GM19395 (cell line): ENCODE measurements at regions not wholly inside any gene's neighbourhood (a gene's known extent, or its start where the extent isn't known, plus 50 kb on each side); places are given as distances from the start of the nearest gene placed in this dataset.

Source experiments
- ATAC-seq: cut with Tn5 transposase; IDR thresholded peaks from one replicate; pipeline ENCODE4 v1.9.1; 2021; ENCODE audit warnings: mild to moderate bottlenecking, moderate library complexity; ENCODE audit not compliant: unreplicated experiment

GRCh38 chr6:155974811-155975323 lies 519.2 kb upstream of the NOX3 start:
- no peak for ATAC-seq

DNA sequence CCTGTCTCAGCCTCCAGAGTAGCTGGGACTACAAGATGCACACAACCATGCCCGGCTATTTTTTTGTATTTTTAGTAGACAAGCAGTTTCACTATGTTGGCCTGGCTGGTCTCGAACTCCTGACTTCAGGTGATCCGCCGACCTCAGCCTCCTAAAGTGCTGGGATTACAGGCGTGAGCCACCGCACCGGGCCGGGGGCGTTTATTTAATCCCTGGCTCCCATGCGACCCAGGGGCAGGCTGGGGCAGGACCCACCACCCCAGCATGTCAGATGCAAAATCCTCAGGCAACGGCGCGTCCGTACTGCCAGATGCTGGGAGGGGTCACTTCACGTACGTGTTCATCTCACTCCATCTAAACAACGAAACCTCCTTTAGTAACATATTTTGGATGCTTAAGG lies 518.7 kb upstream of the NOX3 start:
- ATAC-seq = no peak

GRCh38 chr6:155970876-155971708 lies 515.5 kb upstream of the NOX3 start:
- no peak for ATAC-seq

DNA sequence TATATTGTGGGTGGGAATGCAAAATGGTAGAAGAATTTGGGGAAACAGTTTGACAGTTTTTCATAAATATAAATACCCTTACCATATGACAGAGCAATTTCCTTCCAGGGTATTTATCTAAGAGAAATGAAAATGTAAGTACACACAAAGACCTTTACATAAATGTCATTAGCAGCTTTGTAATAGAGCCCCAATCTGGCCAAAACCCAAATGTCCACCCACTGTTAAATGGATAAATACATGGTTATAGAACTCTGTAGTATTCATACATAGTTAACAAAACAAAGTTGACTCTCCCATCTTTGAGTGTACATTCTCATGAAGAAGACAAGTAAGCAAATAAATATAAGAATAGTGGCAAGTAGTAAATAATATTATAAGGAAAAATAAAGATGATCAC lies 514.8 kb upstream of the NOX3 start:
- no peak for ATAC-seq

- no peak for ATAC-seq
Observed at GRCh38 chr6:155968921-155969320, 513.3 kb upstream of the NOX3 start.

DNA sequence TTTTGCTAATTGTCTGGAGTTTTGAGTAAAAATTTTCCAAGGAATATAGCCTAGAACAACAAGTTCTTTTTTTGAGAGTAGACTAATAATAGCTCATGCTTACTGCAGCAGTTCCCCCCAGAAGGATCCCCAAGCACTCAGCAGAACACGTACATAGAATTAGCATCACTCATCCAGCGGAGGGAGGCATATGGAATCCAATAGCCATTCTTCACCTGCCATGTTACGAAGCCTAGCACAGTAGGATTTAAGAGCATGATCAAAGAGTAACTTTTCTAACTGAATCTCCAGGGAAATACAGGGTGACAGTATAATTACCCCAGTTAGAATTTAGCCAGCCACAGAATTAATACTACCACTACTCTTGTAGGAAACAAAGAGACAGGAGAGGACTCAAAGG lies 511.7 kb upstream of the NOX3 start:
- ATAC-seq = no peak

DNA sequence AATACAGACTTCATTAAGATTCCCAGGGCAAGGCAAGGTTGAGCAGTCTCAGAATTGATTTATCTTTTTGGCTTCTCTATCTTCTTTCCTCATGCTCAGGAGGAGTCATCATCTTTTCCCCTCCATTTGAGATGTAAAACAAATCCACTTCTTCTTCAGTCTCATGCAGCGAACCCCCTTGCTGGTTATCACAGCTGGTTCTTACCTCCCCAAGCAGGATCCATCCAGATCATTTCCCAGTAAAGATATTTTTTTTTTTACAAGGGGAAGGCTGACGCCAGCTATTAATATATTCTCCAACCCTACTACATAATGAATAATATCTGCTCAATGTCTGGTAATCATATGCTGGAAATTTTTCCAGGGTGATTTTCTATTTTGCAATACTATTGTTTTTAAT lies 508.9 kb upstream of the NOX3 start:
- ATAC-seq = no peak

- ATAC-seq = no peak
Observed at GRCh38 chr6:155962276-155962675, 506.6 kb upstream of the NOX3 start.

DNA sequence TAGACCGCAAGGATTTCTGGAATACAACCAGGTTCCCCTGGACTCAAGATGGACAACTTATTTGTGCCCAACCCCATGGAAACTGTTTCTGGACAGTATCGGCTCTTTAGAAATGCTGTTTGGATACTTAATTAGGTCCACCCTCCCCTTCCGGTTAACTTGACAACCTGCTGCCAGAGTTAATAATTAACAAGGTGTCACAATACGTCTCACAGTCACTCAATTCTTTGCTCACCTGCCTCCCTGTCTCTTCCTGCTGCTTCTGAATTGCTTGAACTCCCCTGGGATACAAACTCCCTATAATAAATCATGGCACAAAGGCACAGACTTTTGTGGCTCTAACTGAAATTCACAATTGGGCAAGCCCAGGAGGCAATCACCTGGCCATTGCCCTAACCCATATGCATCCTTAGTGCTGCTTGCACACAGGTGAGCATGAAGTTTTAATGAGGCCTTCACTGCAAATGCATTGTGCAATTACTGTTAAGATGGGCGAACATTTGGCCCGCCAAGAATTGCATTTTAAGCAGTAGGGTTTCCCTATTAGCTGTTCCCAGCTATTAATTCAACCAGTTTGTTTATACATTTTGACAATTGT lies 504.4 kb upstream of the NOX3 start:
- no peak for ATAC-seq

DNA sequence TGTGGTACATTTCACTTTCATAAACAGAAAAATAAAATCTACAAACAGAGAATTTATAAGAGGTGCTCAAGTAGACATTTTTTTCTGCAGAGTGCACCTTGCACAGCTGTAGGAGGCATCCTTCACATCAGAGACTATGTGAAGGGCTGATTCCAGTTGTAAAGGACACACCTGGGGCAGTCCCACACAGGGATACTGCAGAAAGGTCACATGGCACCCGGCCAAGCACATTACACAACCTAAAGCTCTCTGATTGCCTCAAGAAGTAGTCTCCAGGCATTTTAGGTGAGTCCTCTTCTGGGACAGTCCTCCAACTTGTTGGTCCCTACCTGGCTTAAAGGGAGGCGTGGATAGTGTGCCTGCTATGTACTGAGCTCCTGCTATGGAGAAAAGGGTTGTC lies 502.9 kb upstream of the NOX3 start:
- ATAC-seq = no peak

DNA sequence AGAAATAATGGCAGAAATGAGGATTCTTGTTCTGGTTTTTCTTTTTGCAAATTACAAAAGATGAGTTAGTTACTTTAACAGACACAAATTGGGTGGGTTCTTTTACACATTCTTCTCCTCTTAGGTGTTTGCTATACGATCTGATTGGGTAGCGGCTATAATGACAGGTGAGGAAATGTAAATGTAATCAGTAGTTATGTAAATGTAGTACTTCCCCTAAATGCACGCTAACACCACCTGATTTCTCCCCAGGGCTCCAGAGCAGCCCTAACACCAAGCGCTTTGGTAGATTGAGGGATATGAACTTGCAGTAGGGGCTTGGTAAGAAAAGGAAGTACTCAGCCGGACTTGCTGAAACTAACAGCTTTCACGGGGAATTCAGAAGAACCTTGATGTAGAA lies 499.4 kb upstream of the NOX3 start:
- no peak for ATAC-seq

DNA sequence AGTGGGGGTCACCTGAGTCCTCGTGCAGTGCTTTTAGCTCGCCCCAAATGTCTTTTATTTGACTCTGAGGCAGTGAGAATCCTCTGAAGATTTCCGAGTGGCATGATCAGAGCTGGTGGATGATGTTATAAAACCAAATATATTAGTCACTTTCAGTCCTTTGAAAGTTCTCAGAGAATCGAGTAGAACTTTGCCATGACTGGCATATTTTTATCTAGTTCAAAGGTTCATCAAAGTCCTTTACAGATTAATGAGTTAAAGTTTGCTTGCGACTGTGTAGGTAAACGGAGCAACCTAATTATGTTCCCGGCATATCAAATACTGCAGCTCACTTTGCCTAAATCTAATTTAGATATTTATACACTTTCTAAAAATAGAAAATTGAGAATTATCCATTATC lies 498.5 kb upstream of the NOX3 start:
- ATAC-seq = no peak

- ATAC-seq = no peak
Observed at GRCh38 chr6:155949256-155949655, 493.6 kb upstream of the NOX3 start.

DNA sequence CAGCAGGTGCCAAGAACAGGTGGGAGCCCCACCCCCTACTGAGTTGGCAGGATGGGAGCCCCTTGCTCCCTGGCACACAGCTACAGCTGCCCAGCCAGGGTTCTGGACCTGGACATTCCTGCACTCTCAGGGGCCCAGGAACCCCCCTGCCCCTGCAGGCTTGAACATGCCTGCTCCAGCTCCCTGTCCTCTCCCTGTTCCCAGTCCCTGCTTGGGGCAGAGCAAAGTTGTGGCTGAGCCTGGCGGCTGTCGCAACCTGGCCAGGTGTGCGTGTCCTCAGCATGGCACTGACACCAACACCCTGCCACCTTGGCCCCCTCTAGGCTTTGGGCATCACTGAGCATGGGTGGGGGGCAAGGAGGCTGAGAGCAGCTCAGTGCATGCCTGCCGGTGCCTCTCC lies 491.2 kb upstream of the NOX3 start:
- no peak for ATAC-seq

DNA sequence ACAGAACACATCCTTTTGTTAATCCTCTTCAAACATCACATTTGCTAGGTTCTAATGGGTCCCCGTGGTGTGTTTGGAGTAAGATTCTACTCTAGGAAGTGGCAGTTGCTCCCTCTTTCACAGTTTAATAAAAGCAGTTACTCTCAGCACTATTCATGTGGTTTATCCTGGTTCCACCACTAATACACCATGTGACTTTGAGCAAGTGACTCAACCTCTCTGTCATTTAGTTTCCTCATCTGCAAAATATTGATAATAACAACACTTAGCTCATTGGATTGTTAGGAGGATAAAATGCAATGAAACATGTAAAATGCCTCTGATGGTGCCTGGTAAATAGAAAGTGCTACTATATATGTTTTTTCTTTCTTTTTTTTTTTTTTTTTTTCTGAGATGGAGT lies 488.0 kb upstream of the NOX3 start:
- no peak for ATAC-seq

DNA sequence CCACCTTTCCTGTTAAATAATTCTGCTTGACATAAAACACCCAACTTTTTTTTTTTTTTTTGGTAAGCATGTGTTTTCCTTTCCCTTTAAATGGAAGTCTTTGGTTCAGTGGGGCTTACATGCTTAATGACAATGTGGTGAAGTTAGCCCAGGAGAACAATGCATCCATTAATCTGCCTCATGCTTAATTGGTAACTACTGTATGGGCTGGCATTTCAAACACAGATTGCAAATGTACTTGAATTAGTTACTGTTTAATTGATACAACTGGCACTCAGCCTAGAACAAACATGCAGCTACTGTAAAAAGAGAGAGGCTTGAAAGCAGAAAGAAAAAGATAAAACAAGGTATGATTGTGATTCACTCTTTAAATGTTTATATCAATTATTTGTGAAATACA lies 483.6 kb upstream of the NOX3 start:
- ATAC-seq = no peak

GRCh38 chr6:155936551-155936950 lies 480.9 kb upstream of the NOX3 start:
- no peak for ATAC-seq

DNA sequence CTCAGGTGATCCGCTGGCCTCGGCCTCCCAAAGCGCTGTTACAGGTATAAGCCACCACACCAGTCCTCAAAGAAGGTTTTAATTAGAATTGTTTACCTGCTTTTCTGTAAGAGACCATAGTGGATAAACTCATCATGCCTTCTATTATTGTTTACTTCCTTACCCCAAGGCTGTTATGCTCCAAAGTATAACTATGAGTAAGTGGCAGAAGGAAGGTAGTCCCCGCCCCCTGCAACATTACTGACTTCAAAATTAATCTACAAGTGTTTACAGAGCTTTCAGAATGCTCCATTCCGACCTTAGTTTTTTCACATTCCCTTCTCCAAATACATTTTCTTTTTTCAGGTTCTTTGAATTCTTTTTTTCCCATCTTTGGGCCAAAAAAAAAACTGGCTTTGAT lies 480.5 kb upstream of the NOX3 start:
- ATAC-seq = no peak

GRCh38 chr6:155916846-155917624 lies 461.4 kb upstream of the NOX3 start:
- ATAC-seq = no peak

- no peak for ATAC-seq
Observed at GRCh38 chr6:155915651-155916050, 460.0 kb upstream of the NOX3 start.

GRCh38 chr6:155913816-155914215 lies 458.2 kb upstream of the NOX3 start:
- ATAC-seq = no peak

GRCh38 chr6:155909710-155910109 lies 454.1 kb upstream of the NOX3 start:
- no peak for ATAC-seq
